KMS-11 (cell line): ENCODE measurements at regions not wholly inside any gene's neighbourhood (a gene's known extent, or its start where the extent isn't known, plus 50 kb on each side); places are given as distances from the start of the nearest gene placed in this dataset.
A peak's percentile ranks its signal among the peaks of the same experiment; 100 is the strongest.
"Not testable (repeated sequence)": the region's sequence is repeated elsewhere in the genome, so short reads cannot be mapped to it uniquely, and the experiment has no call there.

Experiments used
- H2AFZ ChIP-seq: fragments of 200-600 bp; sonication (generic); 2 replicates; pipeline ENCODE4 v1.6.1; 2016; ENCODE audit warnings: antibody characterized with exemption, mixed run types, low read depth
- H3K27ac ChIP-seq: fragments of 200-600 bp; sonication (generic); 2 replicates; pipeline ENCODE4 v1.6.1; 2016; ENCODE audit warnings: mild to moderate bottlenecking, mixed run types
- H3K27me3 ChIP-seq: fragments of 200-600 bp; sonication (generic); 2 replicates; pipeline ENCODE4 v1.6.1; 2017; ENCODE audit warnings: mild to moderate bottlenecking, low read depth, mixed run types, moderate library complexity; ENCODE audit not compliant: insufficient read depth
- H3K36me3 ChIP-seq: fragments of 200-600 bp; sonication (generic); 2 replicates; pipeline ENCODE4 v1.6.1; 2017; ENCODE audit warnings: mild to moderate bottlenecking, mixed run types; ENCODE audit not compliant: insufficient read depth
- H3K4me1 ChIP-seq: fragments of 200-600 bp; sonication (generic); 2 replicates; pipeline ENCODE4 v1.6.1; 2016; ENCODE audit warnings: mild to moderate bottlenecking, low read depth, mixed run types; ENCODE audit not compliant: poor library complexity, severe bottlenecking
- H3K4me2 ChIP-seq: fragments of 200-600 bp; sonication (generic); 2 replicates; pipeline ENCODE4 v1.7.0; 2016; ENCODE audit warnings: mild to moderate bottlenecking, mixed run types
- H3K4me3 ChIP-seq: fragments of 200-600 bp; sonication (generic); IDR thresholded peaks from 2 replicates; pipeline ENCODE4 v1.6.1; 2017; ENCODE audit warnings: low read depth, low read length, mixed read lengths; ENCODE audit not compliant: insufficient read depth
- H3K79me2 ChIP-seq: fragments of 200-600 bp; sonication (generic); 2 replicates; pipeline ENCODE4 v1.6.1; 2016; ENCODE audit warnings: low read depth, mixed run types; ENCODE audit not compliant: insufficient read depth
- H3K9ac ChIP-seq: fragments of 200-600 bp; sonication (generic); 2 replicates; pipeline ENCODE4 v1.6.1; 2016; ENCODE audit warnings: mild to moderate bottlenecking, mixed run types
- H4K20me1 ChIP-seq: fragments of 200-600 bp; sonication (generic); 2 replicates; pipeline ENCODE4 v1.6.1; 2016; ENCODE audit warnings: mild to moderate bottlenecking, mixed run types; ENCODE audit not compliant: insufficient read depth
- TF ChIP-seq, protein P1 (sequence below): fragments of 200-600 bp; sonication (generic); conservative IDR thresholded peaks from 2 replicates; pipeline ENCODE4 v1.6.1; 2017; ENCODE audit warnings: low read depth, mild to moderate bottlenecking, antibody characterized with exemption, low read length, moderate library complexity, mixed read lengths

DNA sequence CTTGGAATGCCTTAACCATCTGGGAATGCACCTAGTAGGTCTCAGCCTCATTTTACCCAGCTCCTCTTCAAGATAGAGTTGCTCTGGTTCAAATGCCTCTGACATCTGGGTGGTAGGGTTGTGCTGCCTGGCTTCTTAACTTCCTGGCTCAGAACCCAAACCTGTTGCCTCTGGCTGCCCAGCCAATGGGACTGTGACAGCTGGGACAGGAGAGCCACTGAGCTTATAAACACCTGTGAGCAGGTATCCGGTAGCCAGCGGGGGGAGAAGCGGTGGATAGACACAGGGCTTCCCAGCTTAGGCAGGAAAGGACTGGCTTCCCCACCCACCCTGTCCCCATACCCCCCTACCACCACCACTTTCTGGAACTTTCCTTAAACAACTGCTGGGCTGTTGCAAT lies 115.8 kb upstream of the CARD11 start:
- Histone ChIP-seq H4K20me1 (no peaks in the 10 kb centered on the region), H3K9ac (no peak overlapping the region), H3K4me2 (no peak overlapping the region), H3K4me1 (no peaks in the 10 kb centered on the region), H3K27ac (no peak overlapping the region), H2AFZ (no peak overlapping the region), H3K4me3 (no peak overlapping the region), H3K79me2 (no peaks in the 10 kb centered on the region), H3K36me3 (no peaks in the 10 kb centered on the region), H3K27me3 (no peaks in the 10 kb centered on the region)
- TF ChIP-seq, protein P1, sequence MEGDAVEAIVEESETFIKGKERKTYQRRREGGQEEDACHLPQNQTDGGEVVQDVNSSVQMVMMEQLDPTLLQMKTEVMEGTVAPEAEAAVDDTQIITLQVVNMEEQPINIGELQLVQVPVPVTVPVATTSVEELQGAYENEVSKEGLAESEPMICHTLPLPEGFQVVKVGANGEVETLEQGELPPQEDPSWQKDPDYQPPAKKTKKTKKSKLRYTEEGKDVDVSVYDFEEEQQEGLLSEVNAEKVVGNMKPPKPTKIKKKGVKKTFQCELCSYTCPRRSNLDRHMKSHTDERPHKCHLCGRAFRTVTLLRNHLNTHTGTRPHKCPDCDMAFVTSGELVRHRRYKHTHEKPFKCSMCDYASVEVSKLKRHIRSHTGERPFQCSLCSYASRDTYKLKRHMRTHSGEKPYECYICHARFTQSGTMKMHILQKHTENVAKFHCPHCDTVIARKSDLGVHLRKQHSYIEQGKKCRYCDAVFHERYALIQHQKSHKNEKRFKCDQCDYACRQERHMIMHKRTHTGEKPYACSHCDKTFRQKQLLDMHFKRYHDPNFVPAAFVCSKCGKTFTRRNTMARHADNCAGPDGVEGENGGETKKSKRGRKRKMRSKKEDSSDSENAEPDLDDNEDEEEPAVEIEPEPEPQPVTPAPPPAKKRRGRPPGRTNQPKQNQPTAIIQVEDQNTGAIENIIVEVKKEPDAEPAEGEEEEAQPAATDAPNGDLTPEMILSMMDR: no peak

DNA sequence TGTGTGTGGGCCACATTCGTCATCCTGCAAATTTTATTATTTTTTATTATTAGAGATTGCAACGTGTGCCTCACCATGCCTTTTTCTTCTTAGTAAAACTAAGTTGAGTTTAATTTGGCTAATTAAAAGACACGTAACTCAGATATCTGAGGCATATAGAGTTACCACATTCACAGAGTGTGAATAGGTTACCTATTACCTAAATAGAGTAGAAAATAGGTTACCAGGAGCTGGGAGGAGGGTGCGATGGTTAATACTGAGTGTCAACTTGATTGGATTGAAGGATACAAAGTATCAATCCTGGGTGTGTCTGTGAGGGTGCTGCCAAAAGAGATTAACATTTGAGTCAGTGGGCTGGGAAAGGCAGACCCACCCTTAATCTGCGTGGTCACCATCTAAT lies 116.3 kb upstream of the CARD11 start:
- H3K27ac ChIP-seq, H3K4me2 ChIP-seq, H3K4me3 ChIP-seq, H4K20me1 ChIP-seq, H2AFZ ChIP-seq, H3K27me3 ChIP-seq, H3K36me3 ChIP-seq, H3K4me1 ChIP-seq, H3K9ac ChIP-seq, H3K79me2 ChIP-seq: not testable (repeated sequence)

DNA sequence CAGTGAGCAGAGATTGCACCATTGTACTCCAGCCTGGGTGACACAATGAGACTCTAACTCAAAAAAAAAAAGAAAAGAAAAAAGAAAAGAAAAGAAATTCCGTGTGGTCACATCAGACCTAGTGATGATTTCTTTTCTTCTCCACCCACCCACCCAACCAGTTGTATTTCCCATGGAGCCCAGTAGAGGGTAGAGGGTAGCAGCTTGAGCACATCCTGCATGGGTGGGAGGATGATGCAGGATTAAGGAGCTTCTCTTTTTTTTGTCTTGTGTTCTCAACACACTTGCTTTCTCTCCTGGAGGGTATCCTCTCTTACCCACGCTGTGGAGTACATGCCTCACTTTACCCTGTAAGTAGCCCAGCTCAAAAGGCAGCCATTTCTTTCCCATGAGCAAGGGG lies 118.6 kb upstream of the CARD11 start:
- no peak overlapping the region for H3K4me3 ChIP-seq
- no peaks in the 10 kb centered on the region for H3K27me3 ChIP-seq
- H3K4me1 ChIP-seq: no peaks in the 10 kb centered on the region
- TF ChIP-seq, protein P1: 0 out of 2 replicates have a peak, but pooled peaks have one; percentile 18
- no peaks in the 10 kb centered on the region for H3K79me2 ChIP-seq
- H4K20me1 ChIP-seq: no peaks in the 10 kb centered on the region
- H2AFZ ChIP-seq: no peak overlapping the region
- no peak overlapping the region for H3K4me2 ChIP-seq
- no peaks in the 10 kb centered on the region for H3K36me3 ChIP-seq
- no peak overlapping the region for H3K27ac ChIP-seq
- H3K9ac ChIP-seq: no peak overlapping the region

DNA sequence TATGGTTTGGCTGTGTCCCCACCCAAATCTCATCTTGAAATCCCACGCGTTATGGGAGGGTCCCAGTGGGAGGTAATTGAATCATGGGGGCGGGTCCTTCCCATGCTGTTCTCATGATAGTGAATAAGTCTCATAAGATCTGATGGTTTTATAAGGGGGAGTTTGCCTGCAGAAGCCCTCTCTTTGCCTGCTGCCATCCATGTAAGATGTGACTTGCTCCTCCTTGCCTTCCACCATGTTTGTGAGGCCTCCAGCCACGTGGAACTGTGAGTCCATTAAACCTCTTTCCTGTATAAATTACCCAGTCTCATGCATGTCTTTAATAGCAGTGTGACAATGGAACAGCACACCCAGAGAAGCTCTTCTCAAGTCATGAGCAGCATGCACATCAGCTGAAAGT lies 119.1 kb upstream of the CARD11 start:
- not testable (repeated sequence) for H3K27ac ChIP-seq, H3K4me1 ChIP-seq, H3K79me2 ChIP-seq, H2AFZ ChIP-seq, H3K9ac ChIP-seq, H3K4me2 ChIP-seq, H3K27me3 ChIP-seq, H3K4me3 ChIP-seq, H4K20me1 ChIP-seq, H3K36me3 ChIP-seq

DNA sequence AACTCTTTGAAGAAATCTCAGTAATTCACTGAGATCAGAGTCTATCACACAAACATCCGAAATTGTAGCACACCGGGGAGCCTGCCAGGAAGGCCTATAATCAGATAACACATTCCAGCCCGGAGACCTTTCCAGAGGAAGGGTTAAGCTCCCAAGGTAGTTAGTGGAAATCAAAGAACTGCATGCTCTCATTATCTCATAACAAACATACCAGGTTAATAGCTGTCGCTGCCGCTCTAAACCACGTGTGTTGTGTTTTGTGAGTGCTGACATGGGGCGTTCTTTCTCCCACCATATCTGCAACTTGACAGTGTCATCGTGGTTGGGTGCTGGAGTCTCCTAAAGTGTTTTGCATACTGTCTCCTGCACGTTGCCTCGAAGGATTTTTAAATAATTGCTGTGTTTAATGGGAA lies 120.7 kb upstream of the CARD11 start:
- H3K4me2 ChIP-seq: no peak overlapping the region
- H3K9ac ChIP-seq: no peak overlapping the region
- H3K36me3 ChIP-seq: no peaks in the 10 kb centered on the region
- H3K27me3 ChIP-seq: no peaks in the 10 kb centered on the region
- no peaks in the 10 kb centered on the region for H4K20me1 ChIP-seq
- H3K4me3 ChIP-seq: no peak overlapping the region
- TF ChIP-seq, protein P1: no peak
- H3K4me1 ChIP-seq: no peaks in the 10 kb centered on the region
- no peak overlapping the region for H2AFZ ChIP-seq
- H3K79me2 ChIP-seq: no peaks in the 10 kb centered on the region
- H3K27ac ChIP-seq: no peak overlapping the region
